CD4-positive, alpha-beta T cell treated with Interleukin-12 subunit alpha and Interleukin-12 subunit beta, for 1 hour (primary cell): ENCODE measurements at regions not wholly inside any gene's neighbourhood (a gene's known extent, or its start where the extent isn't known, plus 50 kb on each side); places are given as distances from the start of the nearest gene placed in this dataset.
"Not testable (repeated sequence)": the region's sequence is repeated elsewhere in the genome, so short reads cannot be mapped to it uniquely, and the experiment has no call there.

ENCODE experiments used
- DNase-seq: peaks from one replicate; pipeline ENCODE4 v3.0.0-alpha.2; 2020

DNA sequence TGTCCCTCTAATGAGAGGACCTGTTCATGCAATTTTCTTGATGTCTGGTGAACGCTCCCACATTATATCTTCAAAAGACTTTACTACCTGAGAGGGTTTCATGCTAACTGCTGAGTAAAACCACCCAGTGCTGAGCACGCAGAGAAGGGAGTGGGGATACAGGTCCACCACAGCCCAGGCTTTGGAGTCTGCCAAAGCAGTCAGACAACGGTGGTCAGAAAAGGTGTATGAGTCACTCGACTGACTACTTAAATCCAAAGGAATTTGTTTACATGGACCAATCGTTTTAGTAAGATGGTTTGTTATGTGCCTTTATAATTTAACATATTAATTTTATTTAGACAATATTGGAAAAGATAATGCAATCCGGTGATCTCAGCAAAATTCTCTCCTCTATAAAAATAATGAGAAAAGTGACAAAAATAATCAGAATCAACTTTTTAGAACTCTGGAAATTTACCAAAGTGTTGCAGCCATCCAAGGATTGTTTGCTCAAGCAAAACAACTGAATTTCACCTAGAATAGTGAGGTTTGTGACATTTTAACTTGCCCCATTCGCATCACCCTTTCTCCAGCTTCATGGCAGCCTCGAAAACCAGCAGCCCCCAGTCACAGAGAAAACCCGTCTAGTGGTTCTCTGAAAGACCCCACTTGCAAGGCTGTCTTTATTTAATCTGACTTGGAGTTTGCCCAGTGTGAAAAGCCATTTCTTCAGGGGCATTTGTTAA, 52.1 kb upstream of the PLGLB2 start:
- DNase-seq: not testable (repeated sequence)
